Activated CD4-positive, alpha-beta T cell treated with anti-CD3 and anti-CD28 coated beads, Interleukin-2, amount 50 U/mL, for 1 hour (primary cell): ENCODE measurements at regions not wholly inside any gene's neighbourhood (a gene's known extent, or its start where the extent isn't known, plus 50 kb on each side); places are given as distances from the start of the nearest gene placed in this dataset.
"Not testable (repeated sequence)": the region's sequence is repeated elsewhere in the genome, so short reads cannot be mapped to it uniquely, and the experiment has no call there.

ENCODE experiments used
- DNase-seq: peaks from one replicate; pipeline ENCODE4 v3.0.0-alpha.2; 2020

GRCh38 chr11:14573539-14574057 is 53.4 kb upstream of the PSMA1 start:
- not testable (repeated sequence) for DNase-seq

- no peak for DNase-seq
Measured at GRCh38 chr11:14577292-14577691, 57.1 kb upstream of the PSMA1 start.

- no peak for DNase-seq
Measured at GRCh38 chr11:14577835-14578529, 57.8 kb upstream of the PSMA1 start.

- peak; percentile 52 for DNase-seq
Measured at GRCh38 chr11:14578541-14578956, 58.4 kb upstream of the PSMA1 start.

GRCh38 chr11:14579646-14580045 is 59.5 kb upstream of the PSMA1 start:
- DNase-seq: no peak

GRCh38 chr11:14582793-14583192 is 60.8 kb upstream of the PDE3B start:
- DNase-seq: no peak

GRCh38 chr11:14583252-14584034 is 60.2 kb upstream of the PDE3B start:
- DNase-seq: no peak

GRCh38 chr11:14584035-14584363 is 59.6 kb upstream of the PDE3B start:
- no peak for DNase-seq

- DNase-seq: no peak
Measured at GRCh38 chr11:14584595-14584994, 59.0 kb upstream of the PDE3B start.

- no peak for DNase-seq
Measured at GRCh38 chr11:14585438-14585837, 58.2 kb upstream of the PDE3B start.

GRCh38 chr11:14587258-14587657 is 56.3 kb upstream of the PDE3B start:
- DNase-seq: no peak

- no peak for DNase-seq
Measured at GRCh38 chr11:14588681-14589080, 54.9 kb upstream of the PDE3B start.

GRCh38 chr11:14589421-14589820 is 54.2 kb upstream of the PDE3B start:
- DNase-seq: no peak

- not testable (repeated sequence) for DNase-seq
Measured at GRCh38 chr11:14591046-14591445, 52.6 kb upstream of the PDE3B start.

- no peak for DNase-seq
Measured at GRCh38 chr11:14593671-14594070, 49.9 kb upstream of the PDE3B start.
